ENCODE measurements at regions not wholly inside any gene's neighbourhood (a gene's known extent, or its start where the extent isn't known, plus 50 kb on each side); places are given as distances from the start of the nearest gene placed in this dataset.

GRCh38 chr2:183348492-183348891, 224.2 kb downstream of the NUP35 start (continued):
- TF ChIP-seq MGA (IDR thresholded peaks at IDR 0.05), result no peak
- TF ChIP-seq ETS2 (tag; IDR thresholded peaks at IDR 0.05; ENCODE audit: borderline replicate concordance, poor library complexity, severe bottlenecking), result no peak
- TF ChIP-seq IFI16 (CRISPR knock-in tag; IDR thresholded peaks at IDR 0.05), result no peak
- TF ChIP-seq MAFG (tag; conservative IDR thresholded peaks at IDR 0.05), result no peak
